H9 (cell line): ENCODE measurements at regions not wholly inside any gene's neighbourhood (a gene's known extent, or its start where the extent isn't known, plus 50 kb on each side); places are given as distances from the start of the nearest gene placed in this dataset.

ENCODE experiments used
- DNase-seq: peaks from one replicate; pipeline ENCODE4 v3.0.0-alpha.2; 2017
- H2AFZ ChIP-seq: one replicate; pipeline ENCODE4 v1.6.1; 2013; ENCODE audit warnings: mild to moderate bottlenecking, low read length, control low read depth, moderate library complexity
- H2AK5ac ChIP-seq: 2 replicates; pipeline ENCODE4 v1.6.1; 2013; ENCODE audit warnings: low read length, control low read depth, mixed read lengths; ENCODE audit not compliant: insufficient read length
- H2BK120ac ChIP-seq: one replicate; pipeline ENCODE4 v1.6.1; 2013; ENCODE audit warnings: low read depth, mild to moderate bottlenecking, low read length, control low read depth, inconsistent platforms; ENCODE audit not compliant: poor library complexity, severe bottlenecking
- H2BK12ac ChIP-seq: 2 replicates; pipeline ENCODE4 v1.6.1; 2013; ENCODE audit warnings: low read length, control low read depth, mixed read lengths, low read depth; ENCODE audit not compliant: insufficient read length
- H2BK15ac ChIP-seq: 2 replicates; pipeline ENCODE4 v1.6.1; 2013; ENCODE audit warnings: low read depth, low read length, control low read depth
- H2BK20ac ChIP-seq: one replicate; pipeline ENCODE4 v1.6.1; 2013; ENCODE audit warnings: low read depth, mild to moderate bottlenecking, low read length, control low read depth, inconsistent platforms; ENCODE audit not compliant: poor library complexity, severe bottlenecking
- H2BK5ac ChIP-seq: 2 replicates; pipeline ENCODE4 v1.6.1; 2013; ENCODE audit warnings: low read length, control low read depth, mixed read lengths; ENCODE audit not compliant: insufficient read length
- H3K14ac ChIP-seq: 2 replicates; pipeline ENCODE4 v1.6.1; 2013; ENCODE audit warnings: low read length, control low read depth; ENCODE audit not compliant: insufficient read depth
- H3K18ac ChIP-seq: 2 replicates; pipeline ENCODE4 v1.6.1; 2013; ENCODE audit warnings: low read depth, mild to moderate bottlenecking, mixed read lengths, low read length, control low read depth; ENCODE audit not compliant: insufficient read length
- H3K23ac ChIP-seq: 2 replicates; pipeline ENCODE4 v1.6.1; 2013; ENCODE audit warnings: low read length, control low read depth, mixed read lengths, low read depth; ENCODE audit not compliant: insufficient read length
- H3K23me2 ChIP-seq: 2 replicates; pipeline ENCODE4 v1.6.1; 2013; ENCODE audit warnings: low read depth, mild to moderate bottlenecking, mixed read lengths, low read length, control low read depth; ENCODE audit not compliant: insufficient read length, poor library complexity, severe bottlenecking
- H3K27ac ChIP-seq: 2 replicates; pipeline ENCODE4 v1.5.1; 2013; ENCODE audit warnings: low read length, control low read depth, mixed read lengths, low read depth; ENCODE audit not compliant: insufficient read length
- H3K27me3 ChIP-seq: 2 replicates; pipeline ENCODE4 v1.6.1; 2013; ENCODE audit warnings: low read length, control low read depth, inconsistent platforms; ENCODE audit not compliant: insufficient read depth
- H3K4ac ChIP-seq: 2 replicates; pipeline ENCODE4 v1.6.1; 2013; ENCODE audit warnings: low read depth, mild to moderate bottlenecking, control low read depth, inconsistent platforms, low read length, moderate library complexity
- H3K4me1 ChIP-seq: 2 replicates; pipeline ENCODE4 v1.6.1; 2013; ENCODE audit warnings: low read length, control low read depth, inconsistent platforms; ENCODE audit not compliant: insufficient read depth
- H3K4me2 ChIP-seq: 2 replicates; pipeline ENCODE4 v1.6.1; 2013; ENCODE audit warnings: low read length, control low read depth, mixed read lengths; ENCODE audit not compliant: insufficient read length, insufficient read depth
- H3K56ac ChIP-seq: 2 replicates; pipeline ENCODE4 v1.6.1; 2013; ENCODE audit warnings: low read depth, mild to moderate bottlenecking, mixed read lengths, low read length, control low read depth; ENCODE audit not compliant: insufficient read length
- H3K79me1 ChIP-seq: 2 replicates; pipeline ENCODE4 v1.6.1; 2013; ENCODE audit warnings: low read depth, mild to moderate bottlenecking, moderate library complexity, low read length, control low read depth, inconsistent platforms; ENCODE audit not compliant: insufficient read depth, poor library complexity, severe bottlenecking
- H3K79me2 ChIP-seq: 2 replicates; pipeline ENCODE4 v1.6.1; 2013; ENCODE audit warnings: low read length, control low read depth, inconsistent platforms; ENCODE audit not compliant: insufficient read depth
- H3K9ac ChIP-seq: 2 replicates; pipeline ENCODE4 v1.6.1; 2013; ENCODE audit warnings: low read length, control low read depth, mixed read lengths; ENCODE audit not compliant: insufficient read length; ENCODE audit errors: extremely low read depth
- H3K9me3 ChIP-seq: one replicate; pipeline ENCODE4 v1.6.1; 2013; ENCODE audit warnings: low read depth, low read length, inconsistent platforms; ENCODE audit not compliant: control insufficient read depth
- H3T11ph ChIP-seq: one replicate; pipeline ENCODE4 v1.6.1; 2013; ENCODE audit warnings: mild to moderate bottlenecking, low read length, control low read depth, inconsistent platforms
- H4K20me1 ChIP-seq: one replicate; pipeline ENCODE4 v1.6.1; 2013; ENCODE audit not compliant: control insufficient read depth, insufficient read length, insufficient read depth
- H4K5ac ChIP-seq: 2 replicates; pipeline ENCODE4 v1.6.1; 2013; ENCODE audit warnings: low read depth, mild to moderate bottlenecking, mixed read lengths, low read length, control low read depth; ENCODE audit not compliant: insufficient read length
- H4K8ac ChIP-seq: replicated peaks from 2 replicates; pipeline ENCODE4 v1.6.1; 2013; ENCODE audit warnings: low read length, control low read depth, mixed read lengths, low read depth; ENCODE audit not compliant: insufficient read length
- H4K91ac ChIP-seq: 2 replicates; pipeline ENCODE4 v1.6.1; 2013; ENCODE audit warnings: low read depth, mild to moderate bottlenecking, moderate library complexity, mixed read lengths, low read length, control low read depth; ENCODE audit not compliant: insufficient read length
- H3K27ac Mint-ChIP-seq, 3 experiments: 2 replicates in 2 of 3; 3 replicates in 1 of 3; pipeline ENCODE4 v1.8.0; 2020 to 2021; ENCODE audit warnings: mixed read lengths in 3 of 3, mild to moderate bottlenecking in 1 of 3, moderate library complexity in 1 of 3
- H3K27me3 Mint-ChIP-seq: 2 replicates; pipeline ENCODE4 v1.8.0; 2021; ENCODE audit warnings: low read depth, mild to moderate bottlenecking, moderate library complexity, mixed read lengths
- H3K36me3 Mint-ChIP-seq, 3 experiments: 2 replicates in 2 of 3; 3 replicates in 1 of 3; pipeline ENCODE4 v1.8.0; 2020 to 2021; ENCODE audit warnings: low read depth in 3 of 3, mixed read lengths in 3 of 3; ENCODE audit not compliant: insufficient read depth in 1 of 3
- H3K4me1 Mint-ChIP-seq, 2 experiments: 2 replicates each; pipeline ENCODE4 v1.8.0; 2020; ENCODE audit warnings: mixed read lengths in 2 of 2
- H3K4me3 Mint-ChIP-seq, 2 experiments: 2 replicates in 1 of 2; 3 replicates in 1 of 2; pipeline ENCODE4 v1.8.0; 2020 to 2021; ENCODE audit warnings: mild to moderate bottlenecking in 2 of 2, mixed read lengths in 2 of 2, moderate library complexity in 1 of 2
- H3K9me3 Mint-ChIP-seq, 2 experiments: 2 replicates in 1 of 2; 3 replicates in 1 of 2; pipeline ENCODE4 v1.8.0; 2020; ENCODE audit warnings: mild to moderate bottlenecking in 2 of 2, mixed read lengths in 2 of 2, moderate library complexity in 1 of 2
- CTCF ChIP-seq: fragments of 200-600 bp; sonication (generic); conservative IDR thresholded peaks from 3 replicates; pipeline ENCODE4 v1.8.0; 2021; ENCODE audit warnings: antibody characterized with exemption, mild to moderate bottlenecking
- WGBS: extraction: QIAGEN DNeasy Blood & Tissue Kit; methylation state at CpG from one replicate; pipeline ENCODE4 v1.1.7; 2013; ENCODE audit warnings: missing lambda C conversion rate, low lambda C conversion rate, mixed read lengths; ENCODE audit not compliant: insufficient read length; ENCODE audit errors: extremely low coverage; 5-methylcytosine and 5-hydroxymethylcytosine counted together

DNA sequence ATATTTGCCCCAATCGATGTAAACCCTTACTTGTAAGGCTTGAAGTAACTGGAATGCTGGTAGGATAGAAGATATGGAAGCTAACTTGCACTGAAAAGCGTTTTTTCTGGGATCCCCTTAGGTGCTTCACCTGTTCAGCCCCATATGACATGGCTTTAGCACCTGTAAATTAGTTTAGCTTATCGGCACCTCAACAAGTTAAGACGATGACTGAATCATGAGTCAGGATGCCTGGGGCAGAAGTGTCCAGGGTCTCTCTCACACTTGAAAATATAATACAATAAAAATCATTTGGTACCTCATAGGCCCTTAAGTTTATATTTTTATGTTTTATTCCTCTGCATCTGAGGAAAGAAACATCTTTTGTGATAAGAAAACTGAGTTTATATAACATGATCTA is 409.2 kb upstream of the LRRC4C start:
- Mint-ChIP-seq H3K4me1 (peaks cover 4 to 6% of the 10 kb centered on the region in 2 experiments; a peak in 2 of 4 replicates), H3K36me3 (no peaks in the 10 kb centered on the region), H3K27me3 (no peaks in the 10 kb centered on the region), H3K4me3 (no peak overlapping the region), H3K9me3 (no peaks in the 10 kb centered on the region; a peak in 1 of 5 replicates), H3K27ac (0 out of 7 replicates have a peak overlapping the region, but pooled peaks of 1 of the 3 experiments have one; percentile 4)
- no peak overlapping the region for H2BK120ac ChIP-seq
- no peak overlapping the region for H4K91ac ChIP-seq
- no peak overlapping the region for H3K4me2 ChIP-seq
- no peak overlapping the region for H2BK5ac ChIP-seq
- H3K4ac ChIP-seq = no peak overlapping the region
- no peak overlapping the region for H3K9ac ChIP-seq
- H3K27me3 ChIP-seq = no peaks in the 10 kb centered on the region
- H4K8ac ChIP-seq = no peak overlapping the region
- no peaks in the 10 kb centered on the region for H3K23me2 ChIP-seq
- no peak for TF ChIP-seq CTCF
- H3K23ac ChIP-seq = no peak overlapping the region
- H2BK20ac ChIP-seq = no peak overlapping the region
- H3K27ac ChIP-seq = no peak overlapping the region
- H4K20me1 ChIP-seq = no peaks in the 10 kb centered on the region
- no peak overlapping the region for H3K14ac ChIP-seq
- no peak overlapping the region for H3K56ac ChIP-seq
- H2BK12ac ChIP-seq = no peak overlapping the region
- no peak overlapping the region for H3K18ac ChIP-seq
- H4K5ac ChIP-seq = no peak overlapping the region
- H2AFZ ChIP-seq = no peak overlapping the region
- WGBS = no CpG with 5 or more reads among the region's 4 CpGs
- H3K79me2 ChIP-seq = no peaks in the 10 kb centered on the region
- no peak overlapping the region for H3T11ph ChIP-seq
- H2AK5ac ChIP-seq = no peak overlapping the region
- H3K9me3 ChIP-seq = no peaks in the 10 kb centered on the region
- no peak for DNase-seq
- H3K4me1 ChIP-seq = no peaks in the 10 kb centered on the region
- H3K79me1 ChIP-seq = no peaks in the 10 kb centered on the region
- H2BK15ac ChIP-seq = no peak overlapping the region
